Keratinocyte (primary cell): ENCODE measurements at regions not wholly inside any gene's neighbourhood (a gene's known extent, or its start where the extent isn't known, plus 50 kb on each side); places are given as distances from the start of the nearest gene placed in this dataset.

Experiments
- CTCF ChIP-seq, 3 experiments: IDR thresholded peaks in 1 of 3; conservative IDR thresholded peaks in 1 of 3; optimal IDR thresholded peaks in 1 of 3; 2 replicates in 2 of 3; 3 replicates in 1 of 3; pipeline versions ENCODE3 to v1.5.1; 2011; ENCODE audit warnings: low read length in 3 of 3, mild to moderate bottlenecking in 3 of 3, moderate library complexity in 2 of 3, control low read depth in 1 of 3, inconsistent platforms in 1 of 3; ENCODE audit not compliant: insufficient read depth in 2 of 3; ENCODE audit errors: extremely low read depth in 1 of 3
- EZH2 ChIP-seq: IDR thresholded peaks from one replicate; pipeline ENCODE4 v1.6.1; 2012; ENCODE audit warnings: inconsistent platforms, mild to moderate bottlenecking, low read length, moderate library complexity

GRCh38 chr10:6916601-6917000 lies 336.5 kb upstream of the PRKCQ start:
- TF ChIP-seq CTCF (optimal IDR thresholded peaks at IDR 0.05 in 1 of 3, IDR thresholded peaks at IDR 0.05 in 1 of 3, conservative IDR thresholded peaks at IDR 0.05 in 1 of 3; ENCODE audit: extremely low read depth in 1 of 3, insufficient read depth in 2 of 3, low read length in 3 of 3) (no peak), EZH2 (no peak)
